ENCODE measurements at regions not wholly inside any gene's neighbourhood (a gene's known extent, or its start where the extent isn't known, plus 50 kb on each side); places are given as distances from the start of the nearest gene placed in this dataset.

- H3K27me3 ChIP-seq (ENCODE audit: insufficient read depth, low read length, poor library complexity): peaks cover 18% of the 10 kb centered on the region
- TF ChIP-seq, protein P1, sequence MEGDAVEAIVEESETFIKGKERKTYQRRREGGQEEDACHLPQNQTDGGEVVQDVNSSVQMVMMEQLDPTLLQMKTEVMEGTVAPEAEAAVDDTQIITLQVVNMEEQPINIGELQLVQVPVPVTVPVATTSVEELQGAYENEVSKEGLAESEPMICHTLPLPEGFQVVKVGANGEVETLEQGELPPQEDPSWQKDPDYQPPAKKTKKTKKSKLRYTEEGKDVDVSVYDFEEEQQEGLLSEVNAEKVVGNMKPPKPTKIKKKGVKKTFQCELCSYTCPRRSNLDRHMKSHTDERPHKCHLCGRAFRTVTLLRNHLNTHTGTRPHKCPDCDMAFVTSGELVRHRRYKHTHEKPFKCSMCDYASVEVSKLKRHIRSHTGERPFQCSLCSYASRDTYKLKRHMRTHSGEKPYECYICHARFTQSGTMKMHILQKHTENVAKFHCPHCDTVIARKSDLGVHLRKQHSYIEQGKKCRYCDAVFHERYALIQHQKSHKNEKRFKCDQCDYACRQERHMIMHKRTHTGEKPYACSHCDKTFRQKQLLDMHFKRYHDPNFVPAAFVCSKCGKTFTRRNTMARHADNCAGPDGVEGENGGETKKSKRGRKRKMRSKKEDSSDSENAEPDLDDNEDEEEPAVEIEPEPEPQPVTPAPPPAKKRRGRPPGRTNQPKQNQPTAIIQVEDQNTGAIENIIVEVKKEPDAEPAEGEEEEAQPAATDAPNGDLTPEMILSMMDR (IDR thresholded peaks at IDR 0.05; ENCODE audit: borderline replicate concordance, extremely low read depth, low read length, poor library complexity, severe bottlenecking): no peak
- H3K4me3 ChIP-seq (ENCODE audit: low read depth in 1 of 2, low read length in 2 of 2): no peak overlapping the region
- DNase-seq: no peak
- no peak overlapping the region for H3K4me2 ChIP-seq (ENCODE audit: insufficient read depth, low read length)
- H3K9me3 ChIP-seq (ENCODE audit: insufficient read depth, low read length, severe bottlenecking): no peaks in the 10 kb centered on the region
- H4K20me1 ChIP-seq (ENCODE audit: insufficient read depth, low read length): no peaks in the 10 kb centered on the region
- no peak overlapping the region for H3K9ac ChIP-seq (ENCODE audit: low read depth, low read length)
- no peaks in the 10 kb centered on the region for H3K36me3 ChIP-seq (ENCODE audit: insufficient read depth, low read length)
- no peak overlapping the region for H3K27ac ChIP-seq (ENCODE audit: low read length)
- no peak overlapping the region for H2AFZ ChIP-seq (ENCODE audit: low read depth, low read length)
- H3K4me1 ChIP-seq (ENCODE audit: insufficient read depth, low read length): no peaks in the 10 kb centered on the region
- no peak for ATAC-seq (ENCODE audit: insufficient read depth, low read depth)
- H3K79me2 ChIP-seq (ENCODE audit: insufficient read depth, low read length): no peaks in the 10 kb centered on the region
These were observed 78.6 kb downstream of the TRIM42 start for GRCh38 chr3:140756240-140757016.

- Histone ChIP-seq H4K20me1 (ENCODE audit: insufficient read depth, low read length) (no peaks in the 10 kb centered on the region), H3K79me2 (ENCODE audit: insufficient read depth, low read length) (no peaks in the 10 kb centered on the region), H3K27ac (ENCODE audit: low read length) (no peak overlapping the region), H3K4me2 (ENCODE audit: insufficient read depth, low read length) (no peak overlapping the region), H3K27me3 (ENCODE audit: insufficient read depth, low read length, poor library complexity) (peaks cover 17% of the 10 kb centered on the region), H2AFZ (ENCODE audit: low read depth, low read length) (no peak overlapping the region), H3K9me3 (ENCODE audit: insufficient read depth, low read length, severe bottlenecking) (no peaks in the 10 kb centered on the region), H3K9ac (ENCODE audit: low read depth, low read length) (no peak overlapping the region), H3K36me3 (ENCODE audit: insufficient read depth, low read length) (no peaks in the 10 kb centered on the region), H3K4me3 (ENCODE audit: low read depth in 1 of 2, low read length in 2 of 2) (no peak overlapping the region), H3K4me1 (ENCODE audit: insufficient read depth, low read length) (no peaks in the 10 kb centered on the region)
- no peak for TF ChIP-seq EZH2 (IDR thresholded peaks at IDR 0.05; ENCODE audit: borderline replicate concordance, low read depth, low read length, severe bottlenecking)
- TF ChIP-seq, protein P1 (IDR thresholded peaks at IDR 0.05; ENCODE audit: borderline replicate concordance, extremely low read depth, low read length, poor library complexity, severe bottlenecking): no peak
- no peak for ATAC-seq (ENCODE audit: insufficient read depth, low read depth)
- DNase-seq: no peak
These were observed 81.1 kb downstream of the TRIM42 start for GRCh38 chr3:140758791-140759444.

DNA sequence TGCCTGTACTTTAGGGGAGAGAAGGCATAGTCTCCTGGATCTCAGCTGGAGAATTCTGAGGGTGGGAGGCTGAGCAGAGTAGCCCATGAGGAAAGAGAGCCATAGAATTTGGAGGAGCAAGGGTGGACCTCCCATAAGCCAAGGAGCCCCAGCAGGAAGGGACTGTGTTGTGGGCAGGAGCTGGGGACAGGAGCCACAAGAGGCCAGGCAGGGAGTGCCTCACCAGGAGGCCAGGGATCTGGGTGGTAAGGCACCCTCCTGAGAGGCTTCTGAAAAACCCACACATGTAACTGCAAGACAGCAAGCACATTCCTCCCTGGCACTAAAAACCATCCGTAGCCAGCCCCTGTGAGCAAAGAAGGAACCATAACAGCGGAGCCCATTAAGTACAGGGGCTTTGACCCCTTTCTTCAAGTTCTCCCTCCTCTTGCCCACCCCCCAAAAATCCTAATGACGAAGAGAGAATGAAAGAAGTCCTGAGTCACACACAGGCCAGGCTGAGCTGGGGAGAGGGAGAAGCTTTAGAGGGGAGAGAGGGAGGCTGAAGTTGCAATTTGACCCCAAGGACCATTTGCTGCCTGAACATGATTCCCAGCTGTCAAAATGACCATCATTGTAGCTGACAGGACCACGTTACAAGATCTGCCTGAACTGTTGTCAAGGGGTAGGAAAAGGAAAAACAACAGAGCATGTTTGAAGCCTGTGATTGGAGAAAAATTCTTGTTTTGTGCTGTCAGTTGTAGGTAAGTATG lies 82.6 kb downstream of the TRIM42 start:
- H3K27ac ChIP-seq (ENCODE audit: low read length): no peak overlapping the region
- H3K36me3 ChIP-seq (ENCODE audit: insufficient read depth, low read length): no peaks in the 10 kb centered on the region
- H3K4me2 ChIP-seq (ENCODE audit: insufficient read depth, low read length): no peak overlapping the region
- H3K4me1 ChIP-seq (ENCODE audit: insufficient read depth, low read length): no peaks in the 10 kb centered on the region
- no peak overlapping the region for H3K9ac ChIP-seq (ENCODE audit: low read depth, low read length)
- no peaks in the 10 kb centered on the region for H3K9me3 ChIP-seq (ENCODE audit: insufficient read depth, low read length, severe bottlenecking)
- ATAC-seq (ENCODE audit: insufficient read depth, low read depth) (no peak), DNase-seq (no peak)
- TF ChIP-seq EZH2 (IDR thresholded peaks at IDR 0.05; ENCODE audit: borderline replicate concordance, low read depth, low read length, severe bottlenecking): no peak
- TF ChIP-seq, protein P1 (IDR thresholded peaks at IDR 0.05; ENCODE audit: borderline replicate concordance, extremely low read depth, low read length, poor library complexity, severe bottlenecking): no peak
- H2AFZ ChIP-seq (ENCODE audit: low read depth, low read length): no peak overlapping the region
- no peaks in the 10 kb centered on the region for H4K20me1 ChIP-seq (ENCODE audit: insufficient read depth, low read length)
- peaks cover 17% of the 10 kb centered on the region for H3K27me3 ChIP-seq (ENCODE audit: insufficient read depth, low read length, poor library complexity)
- no peaks in the 10 kb centered on the region for H3K79me2 ChIP-seq (ENCODE audit: insufficient read depth, low read length)
- no peak overlapping the region for H3K4me3 ChIP-seq (ENCODE audit: low read depth in 1 of 2, low read length in 2 of 2)

All from DND-41 (cell line).